GM23338 (cell line): ENCODE measurements at regions not wholly inside any gene's neighbourhood (a gene's known extent, or its start where the extent isn't known, plus 50 kb on each side); places are given as distances from the start of the nearest gene placed in this dataset.

Source experiments
- CREB1 ChIP-seq: fragments of 250-450 bp; sonication (Bioruptor Pico); IDR thresholded peaks from 2 replicates; pipeline ENCODE4 v1.5.0; 2020; ENCODE audit warnings: low read depth, mild to moderate bottlenecking, moderate library complexity
- CTCF ChIP-seq, 2 experiments: fragments of 200-600 bp in 1 of 2; sonication (generic) in 1 of 2; conservative IDR thresholded peaks; 2 replicates each; pipeline versions ENCODE4 v1.5.1 to v1.6.1; 2016 to 2017; ENCODE audit warnings: antibody characterized with exemption in 2 of 2, low read depth in 2 of 2, mild to moderate bottlenecking in 2 of 2, moderate library complexity in 1 of 2
- ETS1 ChIP-seq: IDR thresholded peaks from 2 replicates; pipeline ENCODE4 v1.6.1; 2016; ENCODE audit warnings: antibody characterized with exemption
- EZH2 ChIP-seq: fragments of 200-600 bp; sonication (generic); IDR thresholded peaks from one replicate; pipeline ENCODE4 v1.8.0; 2017; ENCODE audit warnings: antibody characterized with exemption, mild to moderate bottlenecking, low read depth; ENCODE audit not compliant: unreplicated experiment
- EZH2phosphoT487 ChIP-seq: fragments of 200-600 bp; sonication (generic); IDR thresholded peaks from one replicate; pipeline ENCODE4 v1.8.1; 2018; ENCODE audit warnings: antibody characterized with exemption; ENCODE audit not compliant: unreplicated experiment
- JUNB ChIP-seq: IDR thresholded peaks from one replicate; pipeline ENCODE4 v1.6.1; 2016; ENCODE audit warnings: antibody characterized with exemption; ENCODE audit not compliant: unreplicated experiment
- POLR2AphosphoS5 ChIP-seq: IDR thresholded peaks from 2 replicates; pipeline ENCODE4 v1.6.1; 2016; ENCODE audit warnings: antibody characterized with exemption, low read depth
- REST ChIP-seq: IDR thresholded peaks from one replicate; pipeline ENCODE4 v1.6.1; 2018; ENCODE audit warnings: antibody characterized with exemption; ENCODE audit not compliant: unreplicated experiment
- STAT1 ChIP-seq: IDR thresholded peaks from one replicate; pipeline ENCODE4 v1.6.1; 2016; ENCODE audit warnings: antibody characterized with exemption; ENCODE audit not compliant: unreplicated experiment
- ZNF114 ChIP-seq: fragments of 250-450 bp; sonication (Bioruptor Pico); IDR thresholded peaks from 2 replicates; pipeline ENCODE4 v1.5.0; 2020; ENCODE audit warnings: mild to moderate bottlenecking, moderate library complexity
- ZNF331 ChIP-seq: fragments of 250-450 bp; sonication (Bioruptor Pico); IDR thresholded peaks from 2 replicates; pipeline ENCODE4 v1.5.0; 2020; ENCODE audit warnings: low read depth, mild to moderate bottlenecking, moderate library complexity

GRCh38 chr20:6703047-6703446 is 64.4 kb upstream of the BMP2 start:
- TF ChIP-seq CTCF (conservative IDR thresholded peaks at IDR 0.05; ENCODE audit: low read depth in 2 of 2) (no peak), EZH2 (no peak), JUNB (no peak), REST (no peak), POLR2AphosphoS5 (no peak), ZNF331 (no peak), EZH2phosphoT487 (no peak), ZNF114 (no peak), ETS1 (no peak), STAT1 (no peak), CREB1 (CRISPR knock-in tag) (no peak)
